ENCODE measurements at regions not wholly inside any gene's neighbourhood (a gene's known extent, or its start where the extent isn't known, plus 50 kb on each side); places are given as distances from the start of the nearest gene placed in this dataset.

DNA sequence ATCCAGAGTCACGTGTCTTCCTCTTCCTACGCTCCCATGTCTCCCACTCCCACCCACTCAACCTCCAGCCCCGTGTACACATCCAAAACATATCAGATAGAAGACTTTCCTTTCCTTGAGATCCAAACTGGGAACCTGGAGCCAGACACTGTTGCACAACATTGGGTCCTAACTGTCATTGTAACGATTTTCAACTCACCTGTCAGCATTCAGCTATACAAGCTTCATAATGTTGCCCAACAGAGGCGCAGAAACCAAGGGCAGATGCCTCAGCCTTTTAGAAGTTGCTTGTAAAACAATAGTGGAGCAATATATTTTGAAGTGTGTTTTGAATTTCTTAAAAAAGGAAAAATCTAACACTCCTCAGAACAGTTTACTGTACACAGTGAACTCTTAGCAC, 84.9 kb upstream of the GLIS3 start:
- no peak for DNase-seq (ENCODE audit: low read depth)

DNA sequence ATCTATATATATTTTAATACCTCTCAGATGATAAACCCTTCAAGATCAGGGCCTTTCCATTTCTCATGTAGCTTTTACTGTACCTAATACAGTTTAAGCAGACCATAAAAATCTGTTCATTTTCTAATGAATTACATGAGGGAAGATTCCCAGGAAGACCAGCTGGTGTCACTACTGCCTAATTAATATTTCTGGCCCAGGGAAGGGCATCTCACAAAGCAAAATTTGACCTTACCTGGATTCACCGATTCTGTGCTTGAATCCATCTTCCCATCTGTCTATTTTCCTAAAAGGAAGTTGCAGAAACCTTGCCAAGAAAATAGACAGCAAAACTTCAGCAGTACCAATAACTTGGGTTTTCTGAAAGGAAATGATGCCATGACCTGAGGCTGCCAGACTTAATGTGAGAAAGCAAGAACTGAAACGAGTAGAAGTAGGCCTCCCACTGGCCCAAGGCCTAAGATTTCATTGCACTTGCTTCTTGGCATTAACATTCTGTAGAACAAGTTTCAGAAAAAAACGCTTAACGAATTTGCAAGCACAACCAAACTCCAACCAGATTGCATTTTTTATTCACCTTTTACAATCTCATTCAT, 83.0 kb upstream of the GLIS3 start:
- DNase-seq (ENCODE audit: low read depth): no peak

DNA sequence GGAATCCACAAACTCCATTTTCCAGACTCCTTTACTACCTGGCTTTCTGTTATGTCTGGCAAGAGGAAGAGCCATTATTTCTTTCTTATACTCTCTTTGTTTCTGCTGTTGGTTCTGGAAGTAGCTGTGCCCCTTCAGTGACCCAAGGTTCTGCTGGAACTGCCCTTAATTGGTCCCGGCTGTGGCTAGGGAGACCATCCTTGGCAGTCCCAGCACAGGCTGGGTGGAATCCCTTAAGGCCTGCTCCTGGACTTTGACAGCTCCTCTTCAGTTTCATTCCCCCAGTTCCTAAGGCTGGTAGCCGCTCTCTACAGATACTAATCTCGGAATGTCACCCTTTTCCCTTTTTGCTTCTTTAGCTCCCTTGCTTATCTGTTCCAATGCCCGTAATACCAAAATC, 81.9 kb upstream of the GLIS3 start:
- DNase-seq (ENCODE audit: low read depth): no peak

DNA sequence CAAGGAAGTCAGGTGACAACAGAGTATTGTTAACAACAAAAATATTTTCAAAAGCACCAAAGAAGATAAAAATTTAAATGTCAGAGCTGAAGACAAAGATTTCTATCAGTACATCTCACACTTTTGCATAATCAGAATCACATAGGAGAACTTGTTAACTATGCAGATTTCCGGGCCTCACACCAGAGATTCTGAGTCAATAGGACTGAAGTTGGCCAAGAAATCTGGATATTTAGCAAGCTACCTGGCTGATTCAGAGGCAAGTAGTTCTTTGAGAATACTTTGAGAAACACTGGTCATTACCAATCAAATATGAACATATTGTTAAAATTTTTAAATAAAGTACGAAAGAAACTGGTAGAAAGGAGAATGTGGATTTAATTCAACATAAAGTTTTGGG, 80.5 kb upstream of the GLIS3 start:
- DNase-seq (ENCODE audit: low read depth): no peak

DNA sequence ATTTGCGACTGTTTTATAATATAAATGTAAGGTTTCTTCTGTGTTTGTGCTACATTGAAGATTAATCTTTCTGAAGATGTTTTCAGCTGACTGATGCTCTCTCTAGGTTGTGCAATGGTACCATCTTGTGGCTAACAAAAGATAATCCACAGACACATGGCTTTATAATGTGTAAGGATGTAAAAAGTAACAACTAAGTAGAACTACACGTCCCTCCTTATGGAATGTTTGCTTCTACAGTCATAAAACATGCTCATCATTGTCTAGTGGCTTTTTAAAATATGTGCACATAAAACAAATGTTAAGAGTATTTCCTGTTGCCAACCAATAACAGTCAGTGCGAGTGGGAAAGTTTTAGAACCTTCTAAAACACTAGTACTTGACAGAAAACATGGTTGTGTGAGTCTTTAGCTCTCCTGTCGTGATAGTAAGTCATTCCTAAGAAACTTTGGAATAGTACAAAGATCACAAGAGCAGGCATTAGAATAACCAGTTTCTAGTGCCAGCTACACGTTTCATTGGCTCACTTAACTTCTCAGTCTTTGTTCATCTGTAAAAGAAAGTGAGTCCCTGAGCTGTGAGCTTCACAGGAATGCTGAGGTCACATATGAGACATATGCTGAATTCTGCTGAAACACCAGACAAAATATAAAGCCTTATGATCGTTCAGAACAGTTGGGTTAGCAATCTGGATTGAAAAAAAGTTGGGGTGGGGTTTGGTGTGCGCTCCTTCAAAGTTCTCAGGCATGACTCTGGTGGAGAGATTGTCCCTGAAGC, 75.7 kb upstream of the GLIS3 start:
- DNase-seq (ENCODE audit: low read depth): no peak

DNA sequence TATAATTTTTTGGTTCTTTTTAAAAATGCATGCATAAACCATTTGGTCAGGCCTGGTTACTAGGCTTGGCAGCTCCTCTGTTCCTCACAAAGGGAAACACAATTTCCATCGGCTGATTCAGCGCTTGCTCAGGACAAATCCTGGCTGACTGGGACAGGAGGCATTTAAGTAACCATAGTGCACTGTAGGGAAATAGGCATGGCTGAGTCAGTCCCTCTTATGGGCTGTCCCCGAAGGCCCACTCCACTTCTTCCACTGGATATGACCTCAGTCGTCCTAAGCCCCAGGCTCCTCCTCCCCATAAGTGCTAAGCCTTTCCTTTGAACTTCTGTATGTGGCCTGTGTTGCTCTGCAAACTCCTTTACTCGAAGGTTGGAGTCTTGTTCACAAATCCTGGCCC, 71.2 kb upstream of the GLIS3 start:
- no peak for DNase-seq (ENCODE audit: low read depth)

DNA sequence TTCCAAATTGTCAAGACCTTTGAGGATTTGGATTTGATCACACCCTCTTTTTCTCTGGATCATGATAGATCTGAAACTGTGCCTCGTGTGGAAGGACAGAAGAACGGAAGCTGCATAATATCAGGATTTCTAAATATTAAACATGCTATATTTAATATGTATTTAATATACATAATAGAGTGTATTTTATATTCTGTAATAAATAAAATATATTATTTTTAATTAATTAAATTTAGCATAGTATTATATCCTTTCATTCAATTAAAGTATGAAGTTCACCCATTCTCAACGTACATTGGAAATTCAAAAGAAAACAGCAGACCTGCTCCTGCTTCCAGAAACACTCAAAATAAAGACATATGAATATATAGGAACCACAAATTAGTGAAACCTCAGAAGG, 70.6 kb upstream of the GLIS3 start:
- DNase-seq (ENCODE audit: low read depth): no peak

DNA sequence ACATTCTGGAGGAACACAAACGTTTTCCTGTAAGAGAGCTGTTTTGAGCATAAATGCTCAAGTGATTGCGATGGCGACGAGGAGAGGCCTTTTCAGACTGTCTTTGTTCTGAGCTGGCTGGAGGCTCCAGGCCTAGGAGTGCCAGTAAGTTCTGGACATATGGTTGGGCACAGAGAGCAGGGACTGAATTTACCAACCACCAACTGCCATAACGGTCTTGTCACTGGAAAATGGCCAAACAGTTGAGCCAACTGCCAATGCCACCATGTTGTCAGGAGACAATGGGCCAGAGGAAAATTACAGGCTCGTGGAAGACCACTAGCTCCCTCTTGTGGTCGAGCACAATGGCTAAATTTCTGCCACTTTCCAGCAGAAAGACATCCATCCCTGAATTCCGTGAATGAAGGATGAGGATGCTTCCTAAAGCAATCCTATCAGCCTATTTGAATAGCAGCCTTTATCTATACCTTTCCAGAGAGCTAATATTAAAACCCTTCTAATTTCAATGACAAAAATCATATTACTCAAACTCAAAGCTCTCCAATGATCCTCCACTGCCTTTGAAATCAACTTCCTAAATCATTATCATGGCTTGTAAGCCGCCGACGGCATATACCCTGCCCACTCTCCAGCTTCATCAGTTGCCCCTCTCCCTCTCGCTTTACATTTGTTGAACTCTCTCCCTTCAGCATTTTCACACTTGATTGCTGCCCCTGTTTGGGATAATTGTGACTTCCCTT, 66.9 kb upstream of the GLIS3 start:
- DNase-seq (ENCODE audit: low read depth): peak; percentile 3

DNA sequence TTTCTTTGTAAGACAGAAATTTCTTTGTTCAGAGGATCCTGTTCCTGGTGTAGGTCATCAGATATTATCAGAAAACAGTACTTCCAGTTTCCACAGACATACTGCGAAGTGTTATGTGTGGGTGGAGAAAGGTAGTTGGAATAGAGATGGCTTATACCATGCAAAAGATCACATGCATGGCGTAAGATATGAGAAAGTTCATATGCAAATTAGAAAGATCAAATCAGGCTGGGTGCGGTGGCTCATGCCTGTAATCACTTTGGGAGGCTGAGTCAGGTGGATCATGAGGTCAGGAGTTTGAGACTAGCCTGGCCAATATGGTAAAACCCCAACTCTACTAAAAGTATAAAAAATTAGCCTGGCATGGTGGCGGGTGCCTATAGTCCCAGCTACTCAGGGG, 65.2 kb upstream of the GLIS3 start:
- no peak for DNase-seq (ENCODE audit: low read depth)

DNA sequence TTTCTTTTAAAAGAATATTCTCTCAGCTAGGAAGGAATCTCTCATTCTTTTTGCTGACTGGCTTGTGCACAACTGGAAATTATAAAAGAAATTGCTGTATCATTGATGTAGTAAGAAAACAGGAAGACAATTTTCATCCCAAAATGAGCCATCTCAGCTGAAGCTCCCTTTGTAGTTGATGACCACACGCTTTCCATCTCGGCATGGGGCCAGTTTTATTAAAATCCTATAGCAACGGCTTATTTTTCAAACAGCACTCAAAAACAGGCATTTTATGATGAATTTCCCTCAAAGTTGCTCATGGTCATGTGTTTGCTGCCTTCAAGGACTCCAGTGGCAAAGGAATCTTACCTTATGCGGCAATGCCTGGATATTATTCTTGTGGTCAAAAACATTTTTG, 62.4 kb upstream of the GLIS3 start:
- no peak for DNase-seq (ENCODE audit: low read depth)

DNA sequence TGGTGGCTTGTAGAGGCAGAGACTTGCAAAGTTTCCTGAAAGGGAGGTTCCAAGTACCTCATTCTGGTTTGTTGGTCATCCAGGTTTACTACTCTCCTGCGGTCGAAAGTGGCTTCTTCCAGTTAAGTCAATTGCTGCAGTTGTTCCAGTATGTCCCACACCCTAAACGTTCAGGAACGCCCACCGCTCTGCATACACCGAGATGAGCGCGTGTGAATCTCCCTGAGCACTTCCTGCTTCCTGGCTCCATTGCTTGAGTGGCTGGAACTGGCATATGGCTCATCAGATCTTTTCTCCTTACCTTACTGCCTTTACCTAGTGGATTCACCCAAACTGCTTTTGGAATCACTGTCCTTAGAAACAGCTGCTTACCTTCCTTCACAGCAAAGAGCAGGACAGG, 59.1 kb upstream of the GLIS3 start:
- DNase-seq (ENCODE audit: low read depth): no peak

DNA sequence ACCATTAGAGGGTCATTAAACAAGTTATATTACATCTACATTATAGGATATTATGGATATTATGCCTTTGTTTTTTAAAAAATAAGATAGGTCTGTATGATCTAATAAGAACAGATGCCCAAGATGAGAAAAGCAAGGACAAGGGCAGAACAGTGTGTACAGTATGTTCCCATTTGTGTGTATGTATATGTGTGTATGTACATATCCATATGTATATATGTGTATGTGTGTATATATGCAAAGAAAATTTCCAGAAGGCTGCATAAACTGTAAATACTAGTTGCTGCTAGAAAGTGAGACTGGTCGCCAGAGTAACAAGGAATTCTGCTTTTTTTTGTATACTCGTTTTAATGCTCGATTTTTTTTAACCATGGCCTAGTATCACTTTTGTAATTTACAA, 58.1 kb upstream of the GLIS3 start:
- no peak for DNase-seq (ENCODE audit: low read depth)

DNA sequence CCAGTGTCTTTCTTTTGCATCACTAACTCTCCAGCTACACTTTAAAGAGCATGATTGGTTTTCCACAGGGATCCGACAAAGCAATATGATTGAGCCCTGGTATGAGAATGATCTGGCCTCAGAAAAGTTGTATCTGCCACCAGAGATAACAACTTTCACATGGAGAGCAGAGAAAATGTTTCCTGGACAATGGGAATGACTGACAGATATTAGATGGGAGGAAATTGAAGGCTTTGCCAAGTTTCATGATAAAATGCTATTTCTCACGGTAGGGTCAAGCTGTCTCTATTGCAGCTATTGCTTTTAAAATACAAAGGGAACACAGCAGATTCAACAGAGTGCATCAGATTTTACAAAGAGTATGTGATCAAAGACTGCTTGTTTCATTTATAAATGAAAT, 56.4 kb upstream of the GLIS3 start:
- DNase-seq (ENCODE audit: low read depth): no peak

DNA sequence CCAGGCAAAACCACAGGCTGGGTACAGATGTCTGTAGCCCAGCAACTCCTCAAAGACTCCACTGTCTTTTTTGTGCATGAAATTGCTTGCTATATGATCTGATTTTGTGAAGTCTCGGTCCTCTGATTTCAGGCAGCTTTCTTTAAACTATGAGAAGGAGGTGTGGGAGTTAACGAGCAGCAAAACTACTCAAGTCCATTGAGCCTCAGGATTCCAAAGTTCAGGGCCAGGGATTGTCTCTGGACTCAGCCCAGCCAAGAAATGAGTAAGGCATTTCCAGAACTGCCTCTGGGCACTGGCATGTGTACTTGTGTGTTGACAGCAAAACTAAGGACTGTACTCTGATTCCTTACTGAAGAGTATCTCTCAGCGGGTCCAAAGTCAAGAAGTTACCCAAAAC, 53.4 kb upstream of the GLIS3 start:
- no peak for DNase-seq (ENCODE audit: low read depth)

DNA sequence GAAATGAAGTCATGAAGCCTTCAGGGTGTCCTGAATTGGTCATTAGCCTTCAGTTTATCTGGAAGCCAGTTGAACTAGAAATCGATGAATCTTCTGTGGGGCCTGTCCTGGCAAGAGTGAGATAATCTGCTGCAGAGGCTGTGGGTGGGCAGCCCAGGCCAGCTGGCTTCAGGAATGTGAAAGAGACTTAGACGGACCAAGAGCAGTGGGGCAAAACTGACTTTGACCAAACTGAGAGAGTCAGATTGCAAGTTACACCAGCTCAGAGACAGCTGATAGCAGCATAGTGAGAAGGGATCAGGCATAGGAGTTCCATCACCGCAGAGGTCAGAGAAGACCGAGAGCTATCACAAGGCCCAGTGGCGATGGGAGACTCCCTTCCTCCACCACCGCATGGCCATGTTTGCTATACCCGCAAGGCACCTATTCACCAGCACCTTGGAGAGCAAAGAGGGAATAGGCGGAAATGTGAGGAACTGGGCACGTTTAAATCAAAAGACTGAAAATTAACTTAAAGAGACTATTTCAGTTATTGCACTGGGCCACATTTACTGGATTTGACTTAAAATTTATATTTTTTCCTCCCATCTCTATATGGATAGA, 50.0 kb upstream of the GLIS3 start:
- DNase-seq (ENCODE audit: low read depth): no peak
